ENCODE measurements at regions not wholly inside any gene's neighbourhood (a gene's known extent, or its start where the extent isn't known, plus 50 kb on each side); places are given as distances from the start of the nearest gene placed in this dataset.
"Not testable (repeated sequence)": the region's sequence is repeated elsewhere in the genome, so short reads cannot be mapped to it uniquely, and the experiment has no call there.

GRCh38 chr7:68020102-68020501, 1023.5 kb downstream of the TYW1 start:
- peak; percentile 90 for DNase-seq

DNA sequence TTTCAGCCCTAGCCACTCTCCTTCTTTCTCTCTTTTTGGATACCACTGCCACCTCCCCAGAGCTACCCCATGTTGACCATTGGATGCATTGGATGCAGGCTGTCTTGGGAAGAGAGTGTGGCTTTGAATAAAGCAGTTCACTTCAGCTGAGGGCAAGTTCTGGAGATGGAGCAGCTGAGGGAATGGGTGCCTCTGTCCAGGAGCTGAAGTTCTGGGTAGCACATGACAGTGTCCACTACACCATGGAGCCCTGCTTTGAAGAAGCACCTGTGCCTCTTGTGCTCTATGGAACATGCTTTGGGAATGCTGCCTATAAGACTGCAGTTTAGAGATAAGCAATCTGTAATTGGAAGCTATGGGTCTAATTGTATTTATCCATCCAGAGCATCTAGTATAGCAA, 1028.7 kb downstream of the TYW1 start:
- DNase-seq: no peak

DNA sequence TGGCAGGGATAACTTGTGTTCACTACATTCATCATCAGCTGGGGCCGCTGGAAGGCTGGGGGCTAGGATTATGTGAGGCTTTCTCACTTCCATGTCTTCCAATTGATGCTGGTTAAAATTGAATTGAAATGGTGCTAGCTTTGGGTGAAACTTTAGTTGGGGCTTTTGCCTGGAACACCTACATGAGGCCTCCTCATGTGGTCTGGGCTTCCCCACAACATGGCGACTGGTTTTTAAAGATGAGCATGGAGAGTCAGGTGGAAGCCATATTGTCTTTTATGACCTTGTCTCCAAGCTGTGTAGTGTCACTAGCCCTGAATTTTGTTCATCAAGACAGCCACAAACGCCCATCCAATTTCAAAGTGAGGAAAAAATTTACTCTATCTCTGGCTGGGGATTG, 1033.9 kb downstream of the TYW1 start:
- no peak for DNase-seq

GRCh38 chr7:68031180-68031943, 1034.7 kb downstream of the TYW1 start:
- peak; percentile 32 for DNase-seq

DNA sequence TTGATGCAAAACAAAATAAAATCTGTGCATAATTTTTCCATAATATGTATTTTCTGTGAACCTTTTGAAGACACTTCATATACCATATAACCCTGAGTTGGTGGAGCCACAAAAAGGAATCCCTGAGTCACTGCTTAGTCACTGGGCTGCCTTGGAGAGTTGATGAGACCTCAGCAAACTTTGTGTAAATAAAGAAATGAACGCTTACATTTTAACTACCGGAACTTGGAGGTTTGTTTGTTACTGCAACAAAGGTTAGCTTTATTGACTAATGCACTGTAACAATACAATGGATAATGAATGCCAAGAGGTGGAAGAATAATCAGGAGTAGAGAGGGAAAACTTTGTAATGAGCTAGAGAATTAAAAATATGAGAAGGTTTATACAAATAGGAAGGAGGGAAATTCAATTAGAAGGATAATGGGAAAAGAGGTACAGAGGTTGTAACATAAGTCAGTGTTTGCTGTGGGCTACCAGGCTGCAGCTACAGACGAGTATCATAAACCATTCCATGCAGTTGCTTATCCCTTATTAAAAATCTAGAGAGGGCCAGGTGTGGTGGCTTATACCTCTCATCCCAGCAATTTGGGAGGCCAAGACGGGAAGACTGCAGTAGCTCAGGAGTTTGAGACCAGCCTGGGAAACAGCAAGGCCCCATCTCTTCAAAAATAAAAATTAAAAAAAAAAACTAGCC, 1042.1 kb downstream of the TYW1 start:
- no peak for DNase-seq

DNA sequence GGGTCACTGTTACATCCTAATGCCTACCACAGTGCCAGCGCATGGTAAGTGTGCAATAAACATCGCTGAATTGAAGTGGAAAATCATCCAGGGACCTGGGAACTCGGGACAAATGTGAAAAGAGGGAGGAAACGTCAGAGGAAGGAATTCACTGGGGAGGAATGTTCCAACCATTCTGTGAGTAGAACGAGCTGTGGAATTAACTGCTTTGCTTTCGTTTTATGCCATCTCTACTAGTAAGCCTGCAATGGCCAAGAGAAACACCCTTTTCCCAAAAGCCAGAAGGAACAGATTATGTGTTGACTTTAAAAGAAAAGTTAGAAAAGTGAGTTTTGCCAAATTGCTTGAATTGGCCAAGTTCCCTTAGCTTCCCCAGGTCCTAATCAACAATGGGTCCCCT, 1044.9 kb downstream of the TYW1 start:
- DNase-seq: no peak

DNA sequence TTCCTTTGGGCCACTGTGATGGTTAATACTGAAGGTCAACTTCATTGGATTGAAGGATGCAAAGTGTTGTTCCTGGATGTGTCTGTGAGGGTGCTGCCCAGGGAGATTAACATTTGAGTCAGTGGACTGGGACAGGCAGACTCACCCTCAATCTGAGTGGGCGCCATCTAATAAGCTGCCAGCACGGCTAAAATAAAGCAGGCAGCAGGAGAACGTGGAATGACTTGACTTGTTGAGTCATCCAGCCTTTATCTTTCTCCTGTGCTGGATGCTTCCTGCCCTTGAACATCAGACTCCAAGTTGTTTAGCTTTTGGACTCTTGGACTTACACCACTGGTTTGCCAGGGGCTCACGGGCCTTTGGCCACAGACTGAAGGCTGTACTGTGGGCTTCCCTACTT, 1046.9 kb downstream of the TYW1 start:
- DNase-seq: no peak

GRCh38 chr7:68050627-68051026, 1054.0 kb downstream of the TYW1 start:
- DNase-seq: no peak

- peak; percentile 12 for DNase-seq
Measured at GRCh38 chr7:68058014-68058413, 1061.4 kb downstream of the TYW1 start.

GRCh38 chr7:68063171-68063570, 1066.5 kb downstream of the TYW1 start:
- DNase-seq: no peak

DNA sequence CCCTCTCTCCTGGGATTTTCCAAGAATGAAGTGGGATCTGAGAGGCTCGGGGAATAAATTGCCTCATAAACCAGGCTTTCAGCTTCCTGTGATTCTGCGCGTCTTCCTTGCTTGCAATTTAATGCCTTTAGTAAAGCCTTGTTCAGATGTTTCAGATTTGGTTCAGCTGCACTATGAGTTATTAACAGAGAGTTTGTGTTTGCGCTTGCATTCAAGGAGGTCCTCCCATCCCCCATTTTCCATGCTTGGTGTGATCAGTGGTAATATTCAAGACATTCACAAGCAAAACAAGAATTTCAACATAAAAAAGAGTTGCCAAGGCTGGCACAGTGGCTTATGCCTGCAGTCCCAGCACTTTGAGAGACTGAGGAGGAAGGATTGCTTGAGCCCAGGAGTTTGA, 1068.9 kb downstream of the TYW1 start:
- DNase-seq: no peak

DNA sequence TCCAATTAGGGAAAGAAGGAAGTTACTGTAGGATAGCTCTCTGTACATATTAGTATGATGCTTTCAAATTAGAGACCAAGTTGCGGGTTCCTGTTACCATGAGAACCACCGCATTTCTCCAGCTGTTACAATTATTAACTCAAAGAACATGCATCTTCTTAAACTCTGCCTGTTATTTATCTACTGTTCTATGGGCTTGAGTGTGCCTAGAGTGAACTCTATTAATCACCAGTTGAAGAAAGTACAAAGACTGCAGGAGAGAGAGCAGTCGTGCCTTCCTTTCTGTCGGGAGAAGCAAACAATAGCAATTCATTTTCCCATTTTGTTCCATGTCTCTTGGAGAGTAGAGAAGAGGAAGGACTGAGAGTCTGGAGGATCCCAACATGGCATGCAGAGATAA, 1071.2 kb downstream of the TYW1 start:
- no peak for DNase-seq

DNA sequence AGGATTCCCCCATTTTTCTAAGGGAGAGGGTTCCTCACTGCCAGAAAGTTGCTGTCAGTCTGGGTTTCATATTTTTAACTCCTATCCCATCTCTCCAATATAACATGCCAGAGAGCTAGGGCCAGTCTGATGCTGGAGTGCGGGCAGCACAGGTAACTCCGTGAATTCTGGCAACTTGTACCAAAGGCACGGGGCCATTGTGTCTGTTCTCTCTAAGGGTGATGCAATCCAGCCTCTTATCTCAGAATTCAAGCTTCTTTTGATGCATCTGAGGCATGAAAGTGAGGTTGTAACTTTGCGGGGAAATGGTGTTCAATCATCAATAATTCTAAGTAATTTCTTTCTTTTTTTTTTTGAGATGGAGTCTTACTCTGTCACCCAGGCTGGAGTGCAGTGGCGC, 1074.4 kb downstream of the TYW1 start:
- no peak for DNase-seq

DNA sequence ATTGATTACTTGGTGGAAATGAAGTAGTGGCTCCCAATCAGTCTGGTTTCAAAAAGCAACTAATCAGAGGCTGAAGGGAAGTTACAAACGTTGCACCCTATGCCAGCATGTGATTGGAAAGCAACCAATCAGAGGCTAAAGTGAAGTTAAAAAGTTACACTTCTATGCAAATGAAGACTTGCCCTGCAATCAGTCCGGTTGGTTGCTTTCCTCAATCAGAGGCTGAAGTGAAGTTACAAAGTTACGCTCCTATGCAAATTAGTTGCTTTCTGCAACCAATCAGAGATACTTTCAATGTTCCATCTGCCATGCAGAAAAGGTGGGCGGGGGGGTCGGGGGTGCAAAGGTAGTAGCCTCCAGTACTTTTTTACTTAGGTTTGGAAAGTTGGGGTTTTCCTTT, 1077.1 kb downstream of the TYW1 start:
- DNase-seq: no peak

DNA sequence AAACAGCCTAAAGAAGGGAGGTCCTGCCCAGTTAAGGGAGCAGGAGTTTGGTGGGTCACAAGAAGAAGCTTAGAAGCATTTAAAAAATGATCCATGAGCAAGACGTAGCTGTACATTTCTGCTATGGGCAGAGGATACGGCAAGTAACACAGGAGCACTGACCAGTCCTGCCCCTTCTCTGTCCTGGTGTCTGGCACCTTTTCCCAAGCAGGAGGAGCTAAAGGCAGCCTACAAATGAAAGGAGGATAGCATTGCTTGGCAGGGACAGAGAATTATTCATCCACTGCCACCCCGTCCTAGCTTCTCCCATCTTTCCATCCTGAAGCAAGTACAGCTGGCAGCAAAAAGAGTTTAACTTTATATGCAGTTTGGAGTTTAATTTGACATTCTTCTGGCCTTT, 1077.6 kb downstream of the TYW1 start:
- DNase-seq: no peak

- DNase-seq: no peak
Measured at GRCh38 chr7:68078157-68078710, 1081.6 kb downstream of the TYW1 start.

DNA sequence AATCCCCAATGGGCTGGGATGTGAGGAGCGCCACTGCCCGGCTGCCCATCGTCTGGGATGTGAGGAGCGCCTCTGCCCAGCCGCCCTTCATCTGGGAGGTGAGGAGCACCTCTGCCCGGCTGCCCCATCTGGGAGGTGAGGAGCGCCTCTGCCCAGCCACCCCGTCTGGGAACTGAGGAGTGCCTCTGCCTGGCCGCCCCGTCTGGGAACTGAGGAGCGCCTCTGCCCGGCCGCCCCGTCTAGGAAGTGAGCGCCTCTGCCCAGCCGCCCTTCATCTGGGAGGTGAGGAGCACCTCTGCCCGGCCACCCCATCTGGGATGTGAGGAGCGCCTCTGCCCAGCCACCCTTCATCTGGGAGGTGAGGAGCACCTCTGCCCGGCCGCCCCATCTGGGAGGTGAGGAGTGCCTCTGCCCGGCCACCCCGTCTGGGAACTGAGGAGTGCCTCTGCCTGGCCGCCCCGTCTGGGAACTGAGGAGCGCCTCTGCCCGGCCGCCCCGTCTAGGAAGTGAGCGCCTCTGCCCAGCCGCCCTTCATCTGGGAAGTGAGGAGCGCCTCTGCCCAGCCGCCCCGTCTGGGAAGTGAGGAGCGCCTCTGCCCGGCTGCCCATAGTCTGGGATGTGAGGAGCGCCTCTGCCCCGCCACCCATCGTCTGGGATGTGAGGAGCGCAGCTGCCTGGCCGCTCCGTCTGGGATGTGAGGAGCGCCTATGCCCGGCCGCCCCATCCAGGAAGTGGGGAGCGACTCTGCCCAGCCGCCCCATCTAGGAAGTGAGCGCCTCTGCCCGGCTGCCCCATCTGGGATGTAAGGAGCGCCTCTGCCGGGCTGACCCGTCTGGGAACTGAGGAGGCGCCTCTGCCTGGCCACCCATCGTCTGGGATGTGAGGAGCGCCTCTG, 1085.7 kb downstream of the TYW1 start:
- not testable (repeated sequence) for DNase-seq

- not testable (repeated sequence) for DNase-seq
Measured at GRCh38 chr7:68082961-68083657, 1086.5 kb downstream of the TYW1 start.

DNA sequence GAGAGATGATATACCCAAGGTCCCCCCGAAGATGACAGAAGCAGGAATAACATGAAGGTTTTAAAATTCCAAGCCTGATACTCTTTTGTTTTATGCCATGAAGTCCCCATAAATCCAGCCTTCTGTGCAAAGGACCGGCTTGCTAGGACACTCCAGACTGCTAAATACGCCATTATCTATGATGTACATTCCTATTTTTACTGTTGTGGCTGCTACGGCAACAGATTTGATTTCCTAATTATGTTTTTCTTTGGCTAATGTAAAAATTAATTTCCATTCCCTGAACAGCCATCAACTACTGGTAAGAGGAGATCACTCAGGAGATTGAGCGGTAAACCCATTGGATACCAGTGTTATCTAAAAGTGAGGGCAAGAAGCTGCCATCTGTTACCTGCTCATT, 1090.8 kb downstream of the TYW1 start:
- no peak for DNase-seq

DNA sequence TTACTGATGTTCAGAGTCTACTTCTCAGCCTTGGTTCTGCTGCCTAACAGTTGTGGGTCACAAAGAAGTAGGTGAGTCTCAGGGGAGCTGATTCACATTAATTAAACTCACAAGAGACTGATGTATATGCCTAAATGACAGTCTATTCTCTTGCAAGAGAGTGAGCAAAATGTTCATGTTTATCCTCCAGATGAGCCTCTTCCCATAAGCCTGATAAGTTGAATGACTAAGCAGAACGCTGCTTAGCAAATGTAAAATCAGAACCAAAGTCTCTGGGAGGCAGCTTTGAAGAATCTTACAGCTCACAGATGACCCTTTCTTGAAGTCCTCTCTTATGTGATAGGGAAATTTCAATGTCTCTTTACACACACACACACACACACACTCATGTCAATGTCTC, 1092.2 kb downstream of the TYW1 start:
- DNase-seq: no peak

GRCh38 chr7:68090256-68090655, 1093.6 kb downstream of the TYW1 start:
- DNase-seq: not testable (repeated sequence)

GRCh38 chr7:68103319-68103718, 1106.7 kb downstream of the TYW1 start:
- no peak for DNase-seq

DNA sequence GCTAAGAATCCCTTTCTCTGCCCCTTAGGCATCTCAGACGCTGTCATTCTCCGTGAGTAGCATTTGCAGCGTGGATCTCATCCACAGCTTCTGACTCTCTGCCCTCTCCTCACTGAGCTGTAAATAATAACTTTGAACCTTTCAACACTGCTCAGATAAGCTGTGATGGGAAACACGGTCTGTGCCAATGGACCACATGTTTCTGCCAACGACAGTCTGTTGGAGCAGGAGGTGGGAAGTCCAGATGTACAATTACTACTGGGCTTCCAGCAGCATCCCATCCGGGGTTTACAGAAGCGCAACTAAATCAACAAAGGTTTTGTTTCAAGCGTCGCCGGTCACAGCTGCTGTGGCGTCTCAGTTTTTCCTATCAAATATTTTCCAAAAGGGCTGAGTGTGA, 1110.6 kb downstream of the TYW1 start:
- peak; percentile 98 for DNase-seq
